Erythroblast (primary cell): ENCODE measurements at regions not wholly inside any gene's neighbourhood (a gene's known extent, or its start where the extent isn't known, plus 50 kb on each side); places are given as distances from the start of the nearest gene placed in this dataset.

Experiments
- GATA1 ChIP-seq: IDR thresholded peaks from 2 replicates; pipeline ENCODE4 v1.6.1; 2011; ENCODE audit warnings: low read depth, mild to moderate bottlenecking, control low read depth, low read length, moderate library complexity
- POLR2A ChIP-seq: IDR thresholded peaks from 2 replicates; pipeline ENCODE4 v1.6.1; 2011; ENCODE audit warnings: mild to moderate bottlenecking, low read length

DNA sequence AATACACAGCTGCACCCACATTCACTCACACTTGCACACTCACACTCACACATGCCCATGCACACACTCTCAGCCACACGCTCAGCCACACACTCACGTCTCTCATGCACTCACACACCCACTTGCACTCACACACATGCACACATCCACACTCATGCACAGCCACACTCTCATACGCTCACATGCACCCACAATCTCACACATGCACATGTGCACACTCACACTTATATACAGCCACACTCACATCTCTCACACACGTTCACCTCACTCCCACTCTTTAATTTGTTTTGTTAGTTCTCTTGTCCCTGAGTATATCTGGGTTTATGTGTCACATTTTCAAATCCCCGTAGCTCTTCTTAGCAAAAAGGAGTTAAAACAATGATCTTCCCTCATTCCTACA is 114.9 kb downstream of the LRATD1 start:
- TF ChIP-seq POLR2A (no peak), GATA1 (no peak)
